MG63 (cell line): ENCODE measurements at regions not wholly inside any gene's neighbourhood (a gene's known extent, or its start where the extent isn't known, plus 50 kb on each side); places are given as distances from the start of the nearest gene placed in this dataset.

ENCODE experiments used
- DNase-seq: peaks from one replicate; pipeline ENCODE4 v3.0.0-alpha.2; 2020
- H3K27me3 ChIP-seq: fragments of 250-450 bp; sonication (Bioruptor Pico); 2 replicates; pipeline ENCODE4 v1.5.1; 2020; ENCODE audit warnings: mild to moderate bottlenecking, moderate library complexity
- H3K36me3 ChIP-seq: fragments of 250-450 bp; sonication (Bioruptor Pico); 2 replicates; pipeline ENCODE4 v1.5.1; 2020; ENCODE audit warnings: mild to moderate bottlenecking, moderate library complexity
- H3K4me3 ChIP-seq: fragments of 250-450 bp; sonication (Bioruptor Pico); 2 replicates; pipeline ENCODE4 v1.5.1; 2020; ENCODE audit warnings: mild to moderate bottlenecking, moderate library complexity
- H3K9me3 ChIP-seq: fragments of 250-450 bp; sonication (Bioruptor Pico); 2 replicates; pipeline ENCODE4 v1.5.1; 2020; ENCODE audit warnings: mild to moderate bottlenecking, moderate library complexity

DNA sequence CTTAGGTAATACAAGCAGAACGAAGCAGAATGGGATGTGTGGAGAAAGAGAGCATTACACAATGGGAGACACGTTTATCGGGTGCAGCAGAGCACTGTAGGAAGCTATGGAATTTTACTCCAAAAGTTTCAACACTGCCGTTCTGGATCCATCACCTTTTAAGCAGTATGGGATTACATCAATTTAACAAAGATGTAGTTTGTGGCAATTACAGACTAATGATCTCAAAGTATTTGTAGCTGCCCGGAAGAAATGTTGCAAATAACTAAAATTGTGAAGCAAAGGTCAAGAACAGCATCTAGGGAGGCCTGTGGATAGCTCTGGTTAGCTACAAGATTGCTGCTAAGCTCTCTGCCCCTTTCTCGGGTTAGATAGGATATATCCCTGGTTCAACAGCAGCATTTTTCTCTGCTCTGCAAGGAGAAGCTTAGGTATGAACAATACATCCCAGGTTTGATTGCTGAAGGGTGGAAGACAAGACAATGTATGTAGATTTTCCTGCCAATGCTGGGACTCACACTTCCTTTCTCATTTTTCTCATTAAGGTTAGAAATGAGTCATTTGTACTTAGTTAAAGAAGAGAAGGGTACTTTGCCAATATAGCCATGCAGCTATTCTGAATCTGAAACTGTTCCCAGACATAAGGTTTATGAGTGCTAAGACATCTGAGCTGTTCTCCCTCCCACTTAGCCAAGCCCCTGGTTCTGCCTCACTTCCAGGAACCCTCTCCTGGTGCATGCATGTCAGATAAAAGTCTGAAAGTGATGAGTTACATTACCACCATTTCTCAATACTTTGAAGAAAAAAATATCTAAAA lies 75.0 kb upstream of the HIF1A start:
- no peak overlapping the region for H3K4me3 ChIP-seq
- no peaks in the 10 kb centered on the region for H3K9me3 ChIP-seq
- no peaks in the 10 kb centered on the region for H3K27me3 ChIP-seq
- no peaks in the 10 kb centered on the region for H3K36me3 ChIP-seq
- DNase-seq, result peak; percentile 59

DNA sequence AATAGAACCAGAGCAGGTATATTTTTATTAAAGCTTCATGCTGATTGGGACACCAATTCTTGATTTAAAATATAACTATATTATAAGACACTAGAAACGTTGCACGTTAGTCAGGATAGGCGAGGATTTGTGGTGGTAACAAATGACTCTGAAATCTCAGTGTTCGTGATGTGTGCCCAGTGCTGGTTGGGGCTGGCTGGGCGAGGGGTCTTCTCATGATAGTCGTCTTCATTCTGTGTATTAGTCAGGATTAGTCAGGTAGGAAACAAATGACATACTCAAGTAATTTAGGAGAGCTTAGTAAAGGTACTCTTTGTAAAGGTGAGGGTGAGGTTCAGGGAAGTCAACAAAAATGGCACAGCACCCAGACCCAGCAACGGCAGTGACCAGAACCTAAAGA lies 73.9 kb upstream of the HIF1A start:
- Histone ChIP-seq H3K9me3 (no peaks in the 10 kb centered on the region), H3K27me3 (no peaks in the 10 kb centered on the region), H3K4me3 (no peak overlapping the region), H3K36me3 (no peaks in the 10 kb centered on the region)
- DNase-seq, result no peak

DNA sequence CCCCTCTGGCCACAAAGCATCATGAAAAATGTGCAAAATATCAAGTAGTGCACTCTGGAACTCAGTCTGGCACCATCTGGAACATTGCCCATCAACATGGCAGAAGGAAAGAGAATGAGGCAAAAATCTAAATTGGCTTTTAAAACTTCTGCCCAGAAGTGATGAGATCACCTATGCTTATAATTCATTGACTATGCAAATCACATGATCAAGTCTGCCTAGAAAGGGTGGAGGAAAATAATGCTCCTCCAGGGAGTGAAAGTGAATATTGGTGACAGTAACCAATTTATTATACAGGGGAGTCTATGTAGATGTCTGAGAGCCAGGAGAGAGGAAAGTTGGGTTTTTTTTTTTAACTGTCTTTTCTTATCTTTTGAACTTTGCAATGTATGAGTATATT lies 73.3 kb upstream of the HIF1A start:
- no peak overlapping the region for H3K4me3 ChIP-seq
- no peaks in the 10 kb centered on the region for H3K9me3 ChIP-seq
- no peaks in the 10 kb centered on the region for H3K27me3 ChIP-seq
- no peak for DNase-seq
- H3K36me3 ChIP-seq, result no peaks in the 10 kb centered on the region

GRCh38 chr14:61623927-61624326 lies 71.4 kb upstream of the HIF1A start:
- Histone ChIP-seq H3K27me3 (no peaks in the 10 kb centered on the region), H3K9me3 (no peaks in the 10 kb centered on the region), H3K36me3 (no peaks in the 10 kb centered on the region), H3K4me3 (no peak overlapping the region)
- no peak for DNase-seq

- no peak for DNase-seq
These were observed 70.1 kb upstream of the HIF1A start for GRCh38 chr14:61625165-61625564.

DNA sequence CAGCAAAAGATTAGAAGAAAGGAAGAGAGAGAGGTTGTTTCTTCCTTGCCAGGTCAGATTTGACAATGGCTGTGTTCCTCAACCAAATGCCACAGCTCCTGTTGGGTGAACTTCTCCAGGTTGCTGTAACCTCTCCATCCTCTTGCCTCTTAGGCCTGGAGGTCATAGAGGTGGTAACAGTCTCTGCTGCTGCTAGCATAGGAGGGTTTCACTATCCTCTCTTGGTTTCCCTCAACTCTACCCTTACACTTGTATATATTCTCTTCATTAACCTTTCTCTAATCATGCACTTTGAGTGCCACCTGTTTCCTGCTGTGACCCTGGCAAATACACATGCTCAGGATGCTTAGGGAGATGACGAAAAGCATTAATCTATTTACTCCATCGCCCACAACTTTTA lies 67.7 kb upstream of the HIF1A start:
- no peak overlapping the region for H3K4me3 ChIP-seq
- H3K9me3 ChIP-seq, result no peaks in the 10 kb centered on the region
- no peaks in the 10 kb centered on the region for H3K36me3 ChIP-seq
- no peaks in the 10 kb centered on the region for H3K27me3 ChIP-seq
- DNase-seq, result no peak

More at GRCh38 chr14:61625165-61625564, 70.1 kb upstream of the HIF1A start:
- Histone ChIP-seq H3K36me3 (no peaks in the 10 kb centered on the region), H3K4me3 (no peak overlapping the region), H3K9me3 (no peaks in the 10 kb centered on the region), H3K27me3 (no peaks in the 10 kb centered on the region)

DNA sequence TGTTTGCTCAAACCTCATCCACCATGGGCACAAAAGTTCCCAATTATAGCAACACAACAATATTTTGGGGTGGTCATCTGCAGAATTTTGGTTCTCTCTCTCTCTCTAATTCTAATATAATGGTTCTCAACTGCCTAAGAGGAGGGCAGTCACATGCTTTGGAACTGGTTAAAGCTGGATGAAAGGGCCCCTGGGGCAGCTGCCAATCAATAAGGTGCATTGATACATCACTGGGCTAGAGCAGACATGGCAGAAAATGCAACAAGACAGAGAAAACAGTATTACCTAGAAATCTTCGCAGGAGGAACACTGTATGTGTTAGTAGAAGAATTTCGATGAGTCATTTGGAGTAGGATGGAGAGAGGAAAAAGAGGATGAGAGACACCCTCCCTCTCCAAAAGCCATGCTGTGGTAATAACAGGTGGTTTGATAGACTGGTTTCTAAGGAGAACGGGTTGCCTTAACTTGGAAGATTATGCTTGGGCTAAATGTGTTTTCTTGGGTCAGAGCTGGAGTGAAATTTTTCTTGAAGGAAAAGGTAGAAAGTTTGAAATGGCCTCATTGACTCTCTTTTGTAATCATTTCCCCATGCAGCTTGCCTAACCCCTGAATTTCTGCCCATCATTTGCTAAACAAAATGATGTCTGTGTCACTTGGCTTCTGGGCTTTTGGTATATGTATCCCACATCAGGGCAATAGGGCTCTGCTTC lies 67.1 kb upstream of the HIF1A start:
- Histone ChIP-seq H3K27me3 (no peaks in the 10 kb centered on the region), H3K4me3 (no peak overlapping the region), H3K9me3 (no peaks in the 10 kb centered on the region), H3K36me3 (no peaks in the 10 kb centered on the region)
- DNase-seq, result no peak

- no peak overlapping the region for H3K4me3 ChIP-seq
- no peaks in the 10 kb centered on the region for H3K27me3 ChIP-seq
- H3K36me3 ChIP-seq, result no peaks in the 10 kb centered on the region
- H3K9me3 ChIP-seq, result no peaks in the 10 kb centered on the region
- DNase-seq, result no peak
These were observed 64.8 kb upstream of the HIF1A start for GRCh38 chr14:61630399-61631044.

GRCh38 chr14:61631045-61631687 lies 64.1 kb upstream of the HIF1A start:
- DNase-seq, result no peak
- H3K36me3 ChIP-seq, result no peaks in the 10 kb centered on the region
- H3K27me3 ChIP-seq, result no peaks in the 10 kb centered on the region
- H3K4me3 ChIP-seq, result no peak overlapping the region
- no peaks in the 10 kb centered on the region for H3K9me3 ChIP-seq

DNA sequence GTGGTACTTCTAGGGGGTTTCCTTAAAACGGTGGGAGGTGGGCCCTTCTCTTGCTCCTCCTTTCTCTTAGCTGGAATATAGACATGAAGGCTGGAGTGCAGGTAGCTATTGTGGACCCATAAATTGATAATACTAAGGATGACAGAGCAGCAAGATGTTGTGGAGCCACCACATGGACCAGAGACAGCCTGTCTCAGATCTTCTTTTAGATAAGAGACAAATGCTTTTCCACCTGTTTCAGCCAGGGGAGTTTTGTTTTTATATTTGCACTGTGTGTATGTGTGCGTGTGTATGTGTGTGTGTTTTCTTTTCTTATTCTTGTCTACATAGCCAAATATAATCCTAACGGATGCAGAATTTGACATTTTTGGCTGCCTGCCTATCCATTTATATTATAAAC lies 62.9 kb upstream of the HIF1A start:
- H3K4me3 ChIP-seq, result no peak overlapping the region
- no peak for DNase-seq
- H3K27me3 ChIP-seq, result no peaks in the 10 kb centered on the region
- no peaks in the 10 kb centered on the region for H3K36me3 ChIP-seq
- no peaks in the 10 kb centered on the region for H3K9me3 ChIP-seq

DNA sequence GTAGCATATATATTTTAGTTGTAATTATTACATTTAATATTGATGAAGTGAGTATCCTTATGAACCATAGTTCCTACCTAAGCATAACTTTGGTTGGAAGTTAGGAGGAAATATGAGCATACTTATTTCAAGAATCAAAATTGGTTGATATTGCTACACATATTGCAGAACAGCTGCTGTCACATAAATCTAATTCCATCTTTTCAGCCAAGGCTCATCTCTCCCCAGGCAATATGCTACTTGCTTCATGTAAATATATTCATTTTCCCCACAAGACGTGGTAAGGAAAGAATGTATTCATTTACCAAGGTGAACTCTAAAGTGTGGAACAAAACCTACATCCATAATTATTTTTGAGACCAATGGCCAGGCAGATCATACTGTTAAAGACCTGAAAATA lies 62.5 kb upstream of the HIF1A start:
- Histone ChIP-seq H3K9me3 (no peaks in the 10 kb centered on the region), H3K4me3 (no peak overlapping the region), H3K27me3 (no peaks in the 10 kb centered on the region), H3K36me3 (no peaks in the 10 kb centered on the region)
- no peak for DNase-seq

- no peaks in the 10 kb centered on the region for H3K36me3 ChIP-seq
- H3K27me3 ChIP-seq, result no peaks in the 10 kb centered on the region
- no peaks in the 10 kb centered on the region for H3K9me3 ChIP-seq
- DNase-seq, result no peak
- H3K4me3 ChIP-seq, result no peak overlapping the region
These were observed 59.0 kb upstream of the HIF1A start for GRCh38 chr14:61636291-61636690.

DNA sequence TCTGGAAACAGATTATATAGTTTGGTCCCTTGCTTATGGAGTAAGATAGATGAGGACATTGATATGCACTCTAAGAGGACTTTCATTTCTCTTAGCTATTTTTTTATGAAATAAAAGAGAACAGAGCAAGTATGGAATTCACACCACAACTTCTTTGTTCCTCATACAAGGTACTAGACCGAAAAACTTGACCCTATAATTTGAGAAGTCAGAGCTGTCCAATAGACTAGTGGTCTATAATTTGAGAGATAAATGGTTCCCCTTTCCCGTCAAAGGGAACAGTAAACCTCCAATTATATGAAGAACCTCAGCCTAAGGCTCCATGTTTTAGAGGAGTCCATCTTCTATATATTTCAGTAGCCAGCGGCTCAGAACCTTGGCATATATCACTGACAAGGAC lies 58.5 kb upstream of the HIF1A start:
- Histone ChIP-seq H3K27me3 (no peaks in the 10 kb centered on the region), H3K9me3 (no peaks in the 10 kb centered on the region), H3K4me3 (no peak overlapping the region), H3K36me3 (no peaks in the 10 kb centered on the region)
- DNase-seq, result no peak

GRCh38 chr14:61638595-61639387 lies 56.5 kb upstream of the HIF1A start:
- Histone ChIP-seq H3K9me3 (no peaks in the 10 kb centered on the region), H3K36me3 (no peaks in the 10 kb centered on the region), H3K4me3 (no peak overlapping the region), H3K27me3 (no peaks in the 10 kb centered on the region)
- DNase-seq, result no peak

DNA sequence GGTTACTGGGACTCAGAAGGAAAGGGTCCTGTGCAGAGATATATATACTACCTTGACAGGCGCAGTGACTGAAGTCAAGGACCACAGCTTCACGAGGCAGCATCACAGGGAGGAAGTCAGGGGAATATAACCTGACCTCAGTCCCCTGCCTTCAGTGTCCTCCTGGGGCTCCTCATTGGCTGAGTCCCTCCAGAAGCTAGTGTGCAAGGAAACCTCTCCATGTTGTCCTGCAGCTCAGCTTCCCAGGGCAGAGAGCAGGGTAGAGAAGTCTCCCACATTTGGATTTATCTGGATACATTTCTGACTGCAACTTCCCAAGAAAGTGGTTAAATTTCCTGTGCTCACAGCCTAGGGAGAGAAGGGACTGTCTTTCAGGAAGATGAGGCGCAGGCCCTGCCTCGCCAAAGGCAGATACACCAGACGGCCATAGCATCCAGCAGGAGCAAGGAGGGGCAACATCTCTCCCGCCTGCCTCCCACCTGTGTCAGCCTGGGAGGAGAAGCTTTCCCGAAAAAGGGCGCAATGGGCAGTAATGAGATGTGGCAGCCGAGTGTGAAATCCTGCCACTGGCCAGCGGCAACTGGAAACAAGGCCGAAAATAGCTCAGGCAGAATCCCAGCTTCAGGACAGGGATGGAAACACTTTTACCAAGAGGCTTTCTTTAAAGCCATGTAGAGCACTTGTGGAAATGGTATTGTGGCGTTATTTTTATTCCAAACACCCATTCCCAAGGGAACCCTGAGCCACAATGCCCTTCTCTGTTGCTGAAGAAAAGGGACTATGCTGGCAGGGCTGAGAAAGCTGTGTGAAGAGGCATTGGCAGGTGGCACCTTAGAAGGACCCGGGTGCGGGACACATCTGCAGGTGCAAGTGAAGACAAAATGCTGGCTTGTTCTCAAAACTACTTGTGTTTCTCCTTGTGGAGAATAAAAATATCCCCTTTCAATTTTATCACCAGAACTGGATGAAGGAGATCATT lies 54.9 kb upstream of the HIF1A start:
- no peaks in the 10 kb centered on the region for H3K36me3 ChIP-seq
- H3K27me3 ChIP-seq, result no peaks in the 10 kb centered on the region
- H3K4me3 ChIP-seq, result no peak overlapping the region
- DNase-seq, result no peak
- H3K9me3 ChIP-seq, result no peaks in the 10 kb centered on the region
